SIG-M5 treated with dmso at 0.1 percent for 504 hours (cell line): ENCODE measurements at regions not wholly inside any gene's neighbourhood (a gene's known extent, or its start where the extent isn't known, plus 50 kb on each side); places are given as distances from the start of the nearest gene placed in this dataset.
A peak's percentile ranks its signal among the peaks of the same experiment; 100 is the strongest.
"Not testable (repeated sequence)": the region's sequence is repeated elsewhere in the genome, so short reads cannot be mapped to it uniquely, and the experiment has no call there.

Source experiments
- DNase-seq: peaks from one replicate; lab custom pipeline; 2025; ENCODE audit not compliant: unreplicated experiment; lab: John Stamatoyannopoulos, UW

- DNase-seq, result no peak
Observed at GRCh38 chr4:169898095-169898494, 128.1 kb downstream of the MFAP3L start.

GRCh38 chr4:169894767-169895166 lies 131.4 kb downstream of the MFAP3L start:
- not testable (repeated sequence) for DNase-seq

- no peak for DNase-seq
Observed at GRCh38 chr4:169885893-169886292, 128.1 kb upstream of the HPF1 start.

- no peak for DNase-seq
Observed at GRCh38 chr4:169881769-169882168, 124.0 kb upstream of the HPF1 start.

- DNase-seq, result no peak
Observed at GRCh38 chr4:169870507-169870906, 112.8 kb upstream of the HPF1 start.

- no peak for DNase-seq
Observed at GRCh38 chr4:169869490-169869889, 111.7 kb upstream of the HPF1 start.

- DNase-seq, result no peak
Observed at GRCh38 chr4:169861593-169861992, 103.8 kb upstream of the HPF1 start.

- DNase-seq, result no peak
Observed at GRCh38 chr4:169859366-169860216, 101.8 kb upstream of the HPF1 start.

GRCh38 chr4:169854090-169854489 lies 96.3 kb upstream of the HPF1 start:
- no peak for DNase-seq

GRCh38 chr4:169852481-169852880 lies 94.7 kb upstream of the HPF1 start:
- no peak for DNase-seq

- DNase-seq, result no peak
Observed at GRCh38 chr4:169851750-169852149, 94.0 kb upstream of the HPF1 start.

- DNase-seq, result no peak
Observed at GRCh38 chr4:169849456-169849855, 91.7 kb upstream of the HPF1 start.

GRCh38 chr4:169848018-169848417 lies 90.3 kb upstream of the HPF1 start:
- no peak for DNase-seq

- no peak for DNase-seq
Observed at GRCh38 chr4:169847171-169847570, 89.4 kb upstream of the HPF1 start.

GRCh38 chr4:169846396-169846795 lies 88.7 kb upstream of the HPF1 start:
- DNase-seq, result no peak

- DNase-seq, result no peak
Observed at GRCh38 chr4:169841776-169842175, 84.0 kb upstream of the HPF1 start.

GRCh38 chr4:169840554-169840953 lies 82.8 kb upstream of the HPF1 start:
- DNase-seq, result no peak

GRCh38 chr4:169828329-169828728 lies 70.6 kb upstream of the HPF1 start:
- not testable (repeated sequence) for DNase-seq

- no peak for DNase-seq
Observed at GRCh38 chr4:169826634-169827187, 69.0 kb upstream of the HPF1 start.

GRCh38 chr4:169823685-169824084 lies 65.9 kb upstream of the HPF1 start:
- DNase-seq, result peak; percentile 42

GRCh38 chr4:169821402-169821801 lies 63.7 kb upstream of the HPF1 start:
- no peak for DNase-seq

- no peak for DNase-seq
Observed at GRCh38 chr4:169818063-169818679, 60.4 kb upstream of the HPF1 start.
